H1 (cell line): ENCODE measurements at regions not wholly inside any gene's neighbourhood (a gene's known extent, or its start where the extent isn't known, plus 50 kb on each side); places are given as distances from the start of the nearest gene placed in this dataset.

Experiments
- RAD21 ChIP-seq, 2 experiments: IDR thresholded peaks in 1 of 2; conservative IDR thresholded peaks in 1 of 2; 2 replicates each; pipeline ENCODE4 v1.6.1; 2011; ENCODE audit warnings: low read depth in 2 of 2, low read length in 2 of 2, improper control_type of control experiment in 1 of 2, inconsistent platforms in 1 of 2, mild to moderate bottlenecking in 1 of 2, moderate library complexity in 1 of 2

DNA sequence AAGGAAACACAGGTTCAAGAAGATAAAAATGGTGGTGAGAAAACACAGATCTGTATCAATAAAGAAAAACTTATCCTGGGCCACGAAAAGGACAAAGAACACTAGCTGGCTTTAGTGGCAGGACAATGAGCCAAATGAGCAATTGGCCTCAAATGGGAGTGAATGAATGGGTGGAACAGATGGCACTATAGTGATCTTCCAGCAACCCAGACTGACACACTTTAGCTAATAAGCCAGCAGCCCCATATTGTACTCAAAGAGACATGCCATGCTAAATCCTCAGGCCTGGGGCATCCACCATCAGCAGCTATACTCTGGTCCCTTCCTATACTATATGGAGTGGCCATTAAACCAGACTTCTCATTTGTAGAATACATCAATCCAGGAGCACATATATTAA is 60.0 kb upstream of the GADL1 start (continued):
- TF ChIP-seq RAD21 (IDR thresholded peaks at IDR 0.05 in 1 of 2, conservative IDR thresholded peaks at IDR 0.05 in 1 of 2; ENCODE audit: low read depth in 2 of 2, low read length in 2 of 2) = no peak
- TF ChIP-seq, all 59 proteins: peak for 0
